ENCODE measurements at regions not wholly inside any gene's neighbourhood (a gene's known extent, or its start where the extent isn't known, plus 50 kb on each side); places are given as distances from the start of the nearest gene placed in this dataset.

DNA sequence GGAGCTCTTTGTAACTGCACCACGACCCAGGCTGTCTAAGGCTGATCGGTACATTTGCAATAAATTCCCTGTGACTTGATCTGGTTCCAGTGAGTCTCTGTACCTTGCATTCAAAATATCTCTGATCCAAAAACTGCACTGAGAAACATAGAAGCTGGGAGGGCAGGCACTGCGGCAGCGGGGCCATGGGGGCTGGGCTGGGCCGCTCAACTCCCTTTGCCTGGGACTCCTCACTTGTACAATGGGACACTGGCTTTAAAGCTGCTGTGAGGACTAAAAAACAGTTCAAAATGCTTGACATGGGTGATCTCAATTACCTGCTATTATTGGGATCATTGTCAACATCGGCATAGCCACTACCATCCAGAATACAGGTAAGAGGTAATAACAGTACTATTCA is 644.0 kb downstream of the AJAP1 start:
- peaks cover 10 to 16% of the 10 kb centered on the region in 2 donors for H3K27me3 Mint-ChIP-seq

DNA sequence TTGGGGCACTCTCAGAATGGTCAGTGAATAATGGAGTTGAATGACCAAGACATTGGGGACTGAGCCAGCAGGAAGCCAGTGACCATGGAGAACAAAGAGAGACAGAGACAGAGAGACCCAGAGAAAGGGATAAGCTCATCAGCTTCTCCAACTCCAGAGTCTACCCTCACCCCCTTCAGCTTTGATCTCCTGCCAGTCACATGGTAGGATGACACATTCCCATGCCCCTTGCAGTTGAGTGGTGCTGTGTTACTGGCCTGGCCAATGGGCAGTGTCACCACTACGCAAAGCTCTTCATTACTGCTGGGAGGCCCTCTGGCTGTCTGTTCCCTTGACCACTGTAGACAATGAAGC is 643.5 kb downstream of the AJAP1 start:
- DNase-seq: no peak
- no peaks in the 10 kb centered on the region for H3K4me1 Mint-ChIP-seq
- peak overlapping the region in 1 of 7 donors; percentile 69 for H3K4me3 Mint-ChIP-seq
- Histone ChIP-seq H3K4me1 (ENCODE audit: insufficient read depth, low read length) (no peaks in the 10 kb centered on the region), H3K4me3 (ENCODE audit: low read length) (no peak overlapping the region), H3K36me3 (ENCODE audit: insufficient read depth, low read length) (no peaks in the 10 kb centered on the region), H3K9me3 (ENCODE audit: low read length) (no peaks in the 10 kb centered on the region), H3K27ac (ENCODE audit: low read depth, low read length) (no peak overlapping the region), H3K27me3 (ENCODE audit: insufficient read depth, low read length, poor library complexity, severe bottlenecking) (no peaks in the 10 kb centered on the region)
- peaks cover 0 to 4% (median 0%) of the 10 kb centered on the region in 3 donors for H3K36me3 Mint-ChIP-seq
- CTCF ChIA-PET: interaction anchor here (1.1 kb wide), 1 partner anchor 15 kb away, joined by 3 read pairs; no protein-coding TSS in a partner anchor
- H3K27ac Mint-ChIP-seq: peak overlapping the region in 1 of 8 donors; percentile 90
- H3K27me3 Mint-ChIP-seq: peaks cover 10 to 16% of the 10 kb centered on the region in 2 donors
- POLR2A ChIA-PET: no interaction called here
- no peaks in the 10 kb centered on the region for H3K9me3 Mint-ChIP-seq

More for the DNA sequence above, 644.0 kb downstream of the AJAP1 start:
- no peak for DNase-seq
- Histone ChIP-seq H3K9me3 (ENCODE audit: low read length) (no peaks in the 10 kb centered on the region), H3K36me3 (ENCODE audit: insufficient read depth, low read length) (no peaks in the 10 kb centered on the region), H3K27ac (ENCODE audit: low read depth, low read length) (no peak overlapping the region), H3K27me3 (ENCODE audit: insufficient read depth, low read length, poor library complexity, severe bottlenecking) (no peaks in the 10 kb centered on the region), H3K4me1 (ENCODE audit: insufficient read depth, low read length) (no peaks in the 10 kb centered on the region), H3K4me3 (ENCODE audit: low read length) (no peak overlapping the region)
- Mint-ChIP-seq H3K36me3 (peaks cover 0 to 4% (median 0%) of the 10 kb centered on the region in 3 donors), H3K27ac (no peak overlapping the region), H3K9me3 (no peaks in the 10 kb centered on the region), H3K4me1 (no peaks in the 10 kb centered on the region), H3K4me3 (no peak overlapping the region)
- POLR2A ChIA-PET: no interaction called here
- CTCF ChIA-PET: interaction anchor here (1.1 kb wide), 1 partner anchor 15 kb away, joined by 3 read pairs; no protein-coding TSS in a partner anchor

DNA sequence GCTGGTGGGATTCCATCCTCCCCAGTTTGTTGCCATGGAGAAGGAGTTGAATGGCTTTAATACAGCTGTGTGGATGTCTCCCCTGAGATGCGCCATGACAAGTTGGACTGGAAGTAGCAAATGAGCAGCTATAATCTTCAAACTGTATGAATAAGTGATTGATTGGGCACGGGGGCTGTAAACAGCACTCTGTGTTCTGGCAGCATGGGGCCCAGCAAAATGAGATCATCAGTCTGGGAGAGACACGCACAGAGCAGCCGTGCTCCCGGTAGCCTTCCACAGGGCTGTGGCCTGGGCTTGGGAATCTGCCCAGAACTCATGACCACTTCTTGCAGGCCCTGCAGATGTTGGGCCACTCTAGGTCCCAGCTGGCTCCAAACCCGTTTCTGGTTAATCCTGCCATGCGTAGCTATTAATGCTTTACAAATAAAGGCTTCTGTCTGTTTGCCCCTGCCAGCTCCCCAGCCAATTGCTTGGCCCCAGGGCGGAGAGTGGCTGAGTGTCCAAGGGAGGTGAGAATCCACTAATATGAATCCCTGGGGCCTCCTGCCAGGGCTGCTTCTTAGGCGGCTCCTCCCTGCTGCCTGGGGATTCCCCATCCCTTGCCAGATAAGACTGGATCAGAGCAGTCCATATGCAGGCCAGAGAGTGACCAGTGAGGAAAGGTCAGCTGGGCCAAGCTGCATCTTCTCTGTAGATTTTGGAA is 642.9 kb downstream of the AJAP1 start:
- Mint-ChIP-seq H3K4me1 (no peaks in the 10 kb centered on the region), H3K27ac (peak overlapping the region in 1 of 8 donors; percentile 90), H3K36me3 (peaks cover 0 to 4% (median 0%) of the 10 kb centered on the region in 3 donors), H3K4me3 (peak overlapping the region in 1 of 7 donors; percentile 69), H3K27me3 (peaks cover 10 to 14% of the 10 kb centered on the region in 2 donors), H3K9me3 (no peaks in the 10 kb centered on the region)
- POLR2A ChIA-PET: no interaction called here
- Histone ChIP-seq H3K4me3 (ENCODE audit: low read length) (no peak overlapping the region), H3K9me3 (ENCODE audit: low read length) (no peaks in the 10 kb centered on the region), H3K27ac (ENCODE audit: low read depth, low read length) (no peak overlapping the region), H3K4me1 (ENCODE audit: insufficient read depth, low read length) (no peaks in the 10 kb centered on the region), H3K27me3 (ENCODE audit: insufficient read depth, low read length, poor library complexity, severe bottlenecking) (no peaks in the 10 kb centered on the region), H3K36me3 (ENCODE audit: insufficient read depth, low read length) (no peaks in the 10 kb centered on the region)
- no peak for DNase-seq
- CTCF ChIA-PET: no interaction called here

DNA sequence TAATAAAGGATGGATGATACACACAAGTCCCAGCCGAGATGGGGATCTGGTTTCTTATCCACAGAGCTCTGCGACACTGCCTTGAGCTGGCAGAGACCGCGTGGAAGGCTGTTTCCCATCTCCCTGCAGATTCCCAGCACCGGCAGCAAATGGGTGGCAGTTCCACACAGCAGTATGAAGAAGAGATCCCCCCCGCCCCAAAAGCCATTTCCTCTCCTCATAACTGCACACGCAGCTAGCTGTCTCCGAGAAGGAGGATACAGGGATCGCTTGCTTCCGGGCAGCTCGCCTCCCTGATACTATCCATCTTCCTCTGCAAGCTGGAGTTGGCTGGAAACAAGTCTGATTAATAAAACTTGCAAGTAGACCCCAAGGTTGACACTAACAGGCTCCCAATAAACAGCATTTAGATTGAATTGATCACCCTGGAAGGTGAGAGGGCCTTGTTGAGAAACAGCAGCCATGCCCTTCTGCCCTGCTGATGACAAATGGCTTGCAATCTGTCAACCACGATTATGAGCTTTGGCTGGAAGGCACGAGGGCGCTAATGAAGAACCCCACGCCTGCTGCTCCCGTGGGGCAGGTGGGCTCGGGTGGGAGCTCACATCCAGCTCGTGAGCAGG is 642.3 kb downstream of the AJAP1 start:
- H3K27ac Mint-ChIP-seq: peak overlapping the region in 1 of 8 donors; percentile 66
- H3K36me3 Mint-ChIP-seq: peaks cover 0 to 4% (median 0%) of the 10 kb centered on the region in 3 donors
- Histone ChIP-seq H3K4me1 (ENCODE audit: insufficient read depth, low read length) (no peaks in the 10 kb centered on the region), H3K27ac (ENCODE audit: low read depth, low read length) (no peak overlapping the region), H3K27me3 (ENCODE audit: insufficient read depth, low read length, poor library complexity, severe bottlenecking) (no peaks in the 10 kb centered on the region), H3K9me3 (ENCODE audit: low read length) (no peaks in the 10 kb centered on the region), H3K36me3 (ENCODE audit: insufficient read depth, low read length) (no peaks in the 10 kb centered on the region), H3K4me3 (ENCODE audit: low read length) (no peak overlapping the region)
- DNase-seq: no peak
- no peaks in the 10 kb centered on the region for H3K4me1 Mint-ChIP-seq
- peaks cover 10 to 14% of the 10 kb centered on the region in 2 donors for H3K27me3 Mint-ChIP-seq
- H3K9me3 Mint-ChIP-seq: no peaks in the 10 kb centered on the region
- ChIA-PET POLR2A (no interaction called here), CTCF (no interaction called here)
- H3K4me3 Mint-ChIP-seq: no peak overlapping the region

DNA sequence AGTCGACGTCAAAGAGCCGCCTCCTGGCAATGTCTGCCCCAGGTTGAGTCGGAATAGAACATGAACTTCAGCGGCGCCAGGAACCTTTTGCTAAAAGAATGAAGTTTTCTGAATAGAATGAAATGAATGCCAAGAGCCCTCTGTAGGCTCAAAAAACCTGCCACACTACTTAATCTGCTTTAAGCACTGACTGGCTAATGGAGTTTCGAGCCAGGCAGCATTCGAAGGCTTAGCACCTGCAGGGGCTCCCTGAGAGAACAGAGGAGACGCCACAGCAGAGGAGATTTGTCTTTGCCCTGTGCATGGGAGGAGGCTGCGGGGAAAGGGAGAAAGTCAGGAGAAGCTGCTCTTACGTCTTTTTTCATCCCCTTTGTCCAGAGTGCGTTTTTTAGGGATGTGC is 641.7 kb downstream of the AJAP1 start:
- H3K27me3 ChIP-seq (ENCODE audit: insufficient read depth, low read length, poor library complexity, severe bottlenecking): no peaks in the 10 kb centered on the region
- H3K27ac ChIP-seq (ENCODE audit: low read depth, low read length): no peak overlapping the region
- no peak for DNase-seq
- H3K36me3 ChIP-seq (ENCODE audit: insufficient read depth, low read length): no peaks in the 10 kb centered on the region
- Mint-ChIP-seq H3K9me3 (no peaks in the 10 kb centered on the region), H3K4me1 (no peaks in the 10 kb centered on the region), H3K4me3 (no peak overlapping the region), H3K27ac (no peak overlapping the region), H3K27me3 (peaks cover 10 to 14% of the 10 kb centered on the region in 2 donors), H3K36me3 (peaks cover 0 to 4% (median 0%) of the 10 kb centered on the region in 3 donors)
- H3K4me3 ChIP-seq (ENCODE audit: low read length): no peak overlapping the region
- no peaks in the 10 kb centered on the region for H3K4me1 ChIP-seq (ENCODE audit: insufficient read depth, low read length)
- ChIA-PET CTCF (no interaction called here), POLR2A (no interaction called here)
- no peaks in the 10 kb centered on the region for H3K9me3 ChIP-seq (ENCODE audit: low read length)

DNA sequence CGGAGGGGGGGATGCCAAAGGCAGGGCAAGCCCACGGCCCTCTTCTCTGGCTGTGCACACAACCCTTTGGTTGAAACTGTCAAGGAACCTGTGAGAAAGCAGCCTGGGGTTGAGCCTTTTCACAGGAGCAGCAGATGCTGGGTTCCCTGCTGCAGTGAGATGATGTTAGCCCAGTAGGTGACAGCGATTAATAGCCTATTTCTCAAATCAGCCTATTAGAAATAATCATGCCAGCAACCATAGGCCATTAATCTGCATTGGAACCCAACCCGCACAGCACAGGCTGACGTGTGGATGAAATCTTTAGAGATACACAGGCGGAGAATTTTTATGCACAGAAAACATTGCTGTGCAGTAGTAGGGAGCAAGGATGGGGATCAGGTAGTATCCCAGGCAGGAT is 637.5 kb downstream of the AJAP1 start:
- DNase-seq: no peak
- ChIA-PET POLR2A (no interaction called here), CTCF (no interaction called here)
- peaks cover 7 to 14% of the 10 kb centered on the region in 2 donors for H3K27me3 Mint-ChIP-seq
- no peaks in the 10 kb centered on the region for H3K9me3 ChIP-seq (ENCODE audit: low read length)
- no peak overlapping the region for H3K27ac Mint-ChIP-seq
- no peaks in the 10 kb centered on the region for H3K4me1 ChIP-seq (ENCODE audit: insufficient read depth, low read length)
- no peak overlapping the region for H3K27ac ChIP-seq (ENCODE audit: low read depth, low read length)
- H3K36me3 Mint-ChIP-seq: no peaks in the 10 kb centered on the region
- peaks cover 0 to 3% (median 0%) of the 10 kb centered on the region in 3 donors for H3K4me1 Mint-ChIP-seq
- H3K9me3 Mint-ChIP-seq: no peaks in the 10 kb centered on the region
- H3K4me3 ChIP-seq (ENCODE audit: low read length): no peak overlapping the region
- H3K27me3 ChIP-seq (ENCODE audit: insufficient read depth, low read length, poor library complexity, severe bottlenecking): no peaks in the 10 kb centered on the region
- no peaks in the 10 kb centered on the region for H3K36me3 ChIP-seq (ENCODE audit: insufficient read depth, low read length)
- no peak overlapping the region for H3K4me3 Mint-ChIP-seq

DNA sequence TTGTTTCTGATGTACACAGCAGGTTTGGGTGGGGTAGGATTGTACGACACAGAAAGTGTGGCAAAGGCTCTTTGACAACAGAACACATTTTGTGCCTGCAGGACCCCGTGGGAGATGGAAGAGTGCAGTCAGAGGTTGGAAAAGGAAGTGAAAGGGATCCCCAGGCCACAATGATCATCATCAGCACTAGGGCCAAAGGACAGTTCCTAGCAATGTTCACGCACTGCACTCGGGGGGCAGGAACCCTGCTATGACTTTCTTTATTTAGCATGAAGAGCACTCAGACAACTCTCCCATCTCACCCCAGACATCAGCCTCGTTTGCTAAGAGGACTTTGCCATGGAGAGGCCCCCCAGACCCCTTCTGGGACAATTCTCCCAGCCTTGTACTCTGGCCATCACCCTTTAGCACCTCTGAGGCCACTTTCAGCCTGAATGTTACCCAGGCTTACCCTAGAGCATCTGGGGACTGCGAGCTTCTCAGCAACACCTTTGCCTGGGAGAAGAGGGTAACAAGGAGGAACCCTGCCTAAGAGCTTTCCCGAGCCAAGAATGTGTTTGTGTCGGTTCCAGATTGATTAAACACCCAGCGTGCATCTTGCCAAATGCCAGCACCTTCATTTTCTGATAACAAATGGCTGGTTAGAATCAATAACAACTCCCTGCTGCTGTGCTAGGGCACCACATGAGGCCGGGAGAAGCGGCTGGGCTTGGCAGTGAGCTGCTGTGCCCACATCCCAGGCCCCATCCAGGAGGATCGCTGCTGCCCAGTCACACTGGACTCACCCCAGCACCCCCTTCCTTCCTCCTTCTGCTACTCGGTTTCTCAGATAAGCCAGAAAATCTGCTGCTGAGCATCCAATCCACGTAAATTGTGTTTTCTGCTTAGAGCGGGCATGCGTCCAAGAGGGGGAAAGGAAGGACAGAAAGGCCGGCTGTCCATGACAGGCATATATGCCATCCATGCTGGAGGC is 633.1 kb downstream of the AJAP1 start:
- H3K4me1 ChIP-seq (ENCODE audit: insufficient read depth, low read length): no peaks in the 10 kb centered on the region
- no peak for DNase-seq
- no peaks in the 10 kb centered on the region for H3K9me3 ChIP-seq (ENCODE audit: low read length)
- Mint-ChIP-seq H3K27ac (no peak overlapping the region), H3K36me3 (peaks cover 0 to under 1% (median 0%) of the 10 kb centered on the region in 3 donors), H3K4me3 (no peak overlapping the region), H3K27me3 (peaks cover 0 to 5% of the 10 kb centered on the region in 2 donors), H3K4me1 (peaks cover 0 to 13% (median 0%) of the 10 kb centered on the region in 3 donors), H3K9me3 (peaks cover 0 to 5% (median 0%) of the 10 kb centered on the region in 5 donors)
- no peak overlapping the region for H3K27ac ChIP-seq (ENCODE audit: low read depth, low read length)
- no peak overlapping the region for H3K4me3 ChIP-seq (ENCODE audit: low read length)
- ChIA-PET CTCF (interaction anchor here (1.2 to 3.0 kb wide), 3 partner anchors 14 to 309 kb away, joined by 3 to 20 read pairs (median 7); no protein-coding TSS in a partner anchor), POLR2A (no interaction called here)
- H3K27me3 ChIP-seq (ENCODE audit: insufficient read depth, low read length, poor library complexity, severe bottlenecking): no peaks in the 10 kb centered on the region
- H3K36me3 ChIP-seq (ENCODE audit: insufficient read depth, low read length): no peaks in the 10 kb centered on the region
